H1 (cell line): ENCODE measurements at regions not wholly inside any gene's neighbourhood (a gene's known extent, or its start where the extent isn't known, plus 50 kb on each side); places are given as distances from the start of the nearest gene placed in this dataset.

Experiments
- CTCF ChIA-PET: fragments of 300-600 bp; sonication (Branson Sonifier 250); formaldehyde crosslinking; loops from one replicate; lab custom pipeline; 2021; ENCODE audit not compliant: partially characterized antibody; lab: Charles Lee
- POLR2A ChIA-PET: fragments of 300-600 bp; sonication (Branson Sonifier 250); formaldehyde crosslinking; loops from one replicate; lab custom pipeline; 2021; ENCODE audit warnings: inconsistent platforms; ENCODE audit not compliant: partially characterized antibody; lab: Charles Lee
- DNase-seq, 2 experiments: peaks; one replicate each; pipeline versions ENCODE4 v3.0.0 to v3.0.0-alpha.2; 2010 to 2022; ENCODE audit warnings: low spot score in 2 of 2, low read depth in 1 of 2, mixed read lengths in 1 of 2
- FAIRE-seq: peaks from 2 replicates; lab custom pipeline; 2011; peaks lifted over from hg19 to GRCh38; lab: Jason Lieb, UNC
- H2AFZ ChIP-seq: 2 replicates; pipeline ENCODE4 v1.8.1; 2012; ENCODE audit warnings: low read length, inconsistent platforms
- H2AK5ac ChIP-seq: 2 replicates; pipeline ENCODE4 v1.6.1; 2013; ENCODE audit warnings: low read depth, low read length
- H2BK120ac ChIP-seq: replicated peaks from 2 replicates; pipeline ENCODE3; 2013; ENCODE audit warnings: low read depth, low read length, inconsistent platforms
- H2BK12ac ChIP-seq: 2 replicates; pipeline ENCODE4 v1.6.1; 2013; ENCODE audit warnings: low read depth, low read length
- H2BK15ac ChIP-seq: 2 replicates; pipeline ENCODE4 v1.6.1; 2013; ENCODE audit warnings: low read length
- H2BK20ac ChIP-seq: 2 replicates; pipeline ENCODE4 v1.6.1; 2013; ENCODE audit warnings: low read length
- H2BK5ac ChIP-seq: 2 replicates; pipeline ENCODE4 v1.6.1; 2013; ENCODE audit warnings: low read depth, low read length
- H3K14ac ChIP-seq: 2 replicates; pipeline ENCODE4 v1.6.1; 2013; ENCODE audit warnings: inconsistent platforms; ENCODE audit not compliant: insufficient read length
- H3K18ac ChIP-seq: 2 replicates; pipeline ENCODE4 v1.6.1; 2013; ENCODE audit warnings: low read length; ENCODE audit errors: extremely low read depth
- H3K23ac ChIP-seq: 2 replicates; pipeline ENCODE4 v1.6.1; 2013; ENCODE audit warnings: inconsistent platforms; ENCODE audit not compliant: insufficient read length
- H3K23me2 ChIP-seq: 2 replicates; pipeline ENCODE4 v1.6.1; 2013; ENCODE audit warnings: low read depth, low read length
- H3K27ac ChIP-seq: 2 replicates; pipeline ENCODE4 v1.6.1; 2011; ENCODE audit warnings: low read depth, low read length, inconsistent platforms
- H3K27me3 ChIP-seq, 4 experiments: replicated peaks in 1 of 4; 1 replicate in 1 of 4; 2 replicates in 3 of 4; pipeline versions ENCODE4 v1.6.1 to v1.8.1; 2011 to 2013; ENCODE audit warnings: low read length in 3 of 4, mild to moderate bottlenecking in 3 of 4, inconsistent platforms in 2 of 4, mixed read lengths in 2 of 4, moderate library complexity in 1 of 4; ENCODE audit not compliant: control insufficient read depth in 3 of 4, insufficient read depth in 3 of 4; ENCODE audit errors: extremely low read depth in 1 of 4
- H3K36me3 ChIP-seq, 4 experiments: 2 replicates each; pipeline versions ENCODE4 v1.6.1 to v1.8.1; 2011 to 2013; ENCODE audit warnings: mild to moderate bottlenecking in 4 of 4, low read length in 3 of 4, moderate library complexity in 2 of 4, control low read depth in 1 of 4, inconsistent platforms in 1 of 4; ENCODE audit not compliant: insufficient read depth in 4 of 4, control insufficient read depth in 2 of 4
- H3K4ac ChIP-seq: replicated peaks from 2 replicates; pipeline ENCODE3; 2013; ENCODE audit warnings: low read length, low read depth, mixed read lengths, inconsistent platforms; ENCODE audit not compliant: insufficient read length
- H3K4me1 ChIP-seq, 4 experiments: replicated peaks in 1 of 4; 1 replicate in 1 of 4; 2 replicates in 3 of 4; pipeline versions ENCODE4 v1.6.1 to v1.8.1; 2011 to 2013; ENCODE audit warnings: low read length in 3 of 4, inconsistent platforms in 2 of 4, mixed read lengths in 1 of 4; ENCODE audit not compliant: insufficient read depth in 4 of 4, control insufficient read depth in 3 of 4
- H3K4me2 ChIP-seq, 2 experiments: 2 replicates each; pipeline versions ENCODE4 v1.6.1 to v1.8.1; 2011 to 2013; ENCODE audit warnings: low read depth in 2 of 2, low read length in 2 of 2, control low read depth in 1 of 2, inconsistent platforms in 1 of 2, mild to moderate bottlenecking in 1 of 2; ENCODE audit not compliant: insufficient read depth in 1 of 2
- H3K4me3 ChIP-seq, 4 experiments: fragments of 200-600, 300-600 bp in 1 of 4; sonication (generic), shearing (Covaris generic), sonication (Bioruptor Twin) in 1 of 4; 2 replicates each; pipeline versions ENCODE4 v1.5.1 to v1.8.1; 2011 to 2016; ENCODE audit warnings: low read length in 4 of 4, low read depth in 3 of 4, control low read depth in 2 of 4, inconsistent platforms in 2 of 4, mild to moderate bottlenecking in 2 of 4, mixed read lengths in 1 of 4, moderate library complexity in 1 of 4; ENCODE audit not compliant: insufficient read depth in 2 of 4; ENCODE audit errors: extremely low read depth in 1 of 4
- H3K56ac ChIP-seq: replicated peaks from 2 replicates; pipeline ENCODE3; 2013; ENCODE audit warnings: low read depth, mild to moderate bottlenecking, mixed read lengths, low read length, inconsistent platforms; ENCODE audit not compliant: insufficient read length
- H3K79me1 ChIP-seq: 2 replicates; pipeline ENCODE4 v1.6.1; 2013; ENCODE audit warnings: low read depth, low read length, control low read depth
- H3K79me2 ChIP-seq, 2 experiments: 2 replicates each; pipeline versions ENCODE4 v1.6.1 to v1.8.1; 2012 to 2013; ENCODE audit warnings: low read length in 2 of 2, mild to moderate bottlenecking in 2 of 2, inconsistent platforms in 1 of 2; ENCODE audit not compliant: insufficient read depth in 2 of 2, control insufficient read depth in 1 of 2
- H3K9ac ChIP-seq, 4 experiments: replicated peaks in 1 of 4; 1 replicate in 1 of 4; 2 replicates in 3 of 4; pipeline versions ENCODE4 v1.6.1 to v1.8.1; 2011 to 2013; ENCODE audit warnings: low read depth in 3 of 4, low read length in 3 of 4, control low read depth in 2 of 4, mild to moderate bottlenecking in 2 of 4, moderate library complexity in 2 of 4, inconsistent platforms in 1 of 4; ENCODE audit errors: extremely low read depth in 1 of 4
- H3K9me3 ChIP-seq, 2 experiments: 2 replicates each; pipeline versions ENCODE4 v1.6.1 to v1.8.1; 2012 to 2013; ENCODE audit warnings: mild to moderate bottlenecking in 2 of 2, moderate library complexity in 2 of 2, control low read depth in 1 of 2, inconsistent platforms in 1 of 2, low read depth in 1 of 2, low read length in 1 of 2, mixed read lengths in 1 of 2; ENCODE audit not compliant: insufficient read depth in 2 of 2
- H4K20me1 ChIP-seq, 2 experiments: replicated peaks in 1 of 2; 2 replicates each; pipeline versions ENCODE3 to v1.8.1; 2011 to 2013; ENCODE audit warnings: inconsistent platforms in 2 of 2, low read length in 2 of 2, mild to moderate bottlenecking in 1 of 2; ENCODE audit not compliant: insufficient read depth in 2 of 2, control insufficient read depth in 1 of 2
- H4K5ac ChIP-seq: 2 replicates; pipeline ENCODE4 v1.6.1; 2013; ENCODE audit warnings: low read length, low read depth, mixed read lengths, inconsistent platforms; ENCODE audit not compliant: insufficient read length
- H4K8ac ChIP-seq: 2 replicates; pipeline ENCODE4 v1.8.0; 2013; ENCODE audit warnings: mild to moderate bottlenecking, moderate library complexity, low read length, inconsistent platforms; ENCODE audit not compliant: insufficient read depth; ENCODE audit errors: extremely low read depth
- H4K91ac ChIP-seq: replicated peaks from 2 replicates; pipeline ENCODE3; 2013; ENCODE audit warnings: low read length, mixed read lengths, inconsistent platforms; ENCODE audit not compliant: insufficient read length
- BRCA1 ChIP-seq: IDR thresholded peaks from 2 replicates; pipeline ENCODE4 v1.6.1; 2012; ENCODE audit warnings: low read depth, low read length, improper control_type of control experiment
- CHD1 ChIP-seq: IDR thresholded peaks from 2 replicates; pipeline ENCODE4 v1.6.1; 2012; ENCODE audit warnings: low read depth, low read length, improper control_type of control experiment
- JUND ChIP-seq: IDR thresholded peaks from 2 replicates; pipeline ENCODE4 v1.6.1; 2011; ENCODE audit warnings: mild to moderate bottlenecking, improper control_type of control experiment, low read length
- NANOG ChIP-seq: IDR thresholded peaks from 2 replicates; pipeline ENCODE4 v1.6.1; 2011; ENCODE audit warnings: low read length, low read depth, mild to moderate bottlenecking, inconsistent platforms; ENCODE audit not compliant: insufficient read depth, poor library complexity, severe bottlenecking
- RNF2 ChIP-seq: fragments of 200-900, 300-1000 bp; sonication (generic); IDR thresholded peaks from 2 replicates; pipeline ENCODE4 v1.7.1; 2016; ENCODE audit warnings: borderline replicate concordance, low read depth, mild to moderate bottlenecking, antibody characterized with exemption, low read length; ENCODE audit not compliant: poor library complexity, severe bottlenecking; ENCODE audit errors: missing control alignments
- SP1 ChIP-seq: IDR thresholded peaks from 2 replicates; pipeline ENCODE4 v1.6.1; 2011; ENCODE audit warnings: low read depth, low read length
- TCF12 ChIP-seq: IDR thresholded peaks from 2 replicates; pipeline ENCODE4 v1.6.1; 2011; ENCODE audit warnings: low read depth, mild to moderate bottlenecking, low read length
- USF2 ChIP-seq: IDR thresholded peaks from 2 replicates; pipeline ENCODE4 v1.6.1; 2011; ENCODE audit warnings: low read length, improper control_type of control experiment
- YY1 ChIP-seq: IDR thresholded peaks from 2 replicates; pipeline ENCODE4 v1.6.1; 2011; ENCODE audit warnings: low read depth, mild to moderate bottlenecking, low read length
- WGBS, 2 experiments: shearing (Covaris generic) in 1 of 2; methylation state at CpG; one replicate each; pipeline versions ENCODE4 v1.1.6 to v1.1.7; 2013 to 2015; ENCODE audit warnings: low lambda C conversion rate in 2 of 2, mixed read lengths in 2 of 2, inconsistent platforms in 1 of 2, low coverage in 1 of 2, missing lambda C conversion rate in 1 of 2; ENCODE audit not compliant: insufficient replicate concordance in 2 of 2, insufficient coverage in 1 of 2, insufficient read length in 1 of 2; ENCODE audit errors: extremely low coverage in 1 of 2, missing lambda C conversion rate in 1 of 2; 5-methylcytosine and 5-hydroxymethylcytosine counted together

GRCh38 chr7:32243687-32244290 is 173.6 kb upstream of the PDE1C start:
- Histone ChIP-seq H3K14ac (no peak overlapping the region), H2AFZ (no peak overlapping the region), H3K4me2 (no peak overlapping the region), H3K4me1 (peaks cover 0 to 3% (median 0%) of the 10 kb centered on the region in 4 experiments; a peak in 1 of 7 replicates), H3K9me3 (no peaks in the 10 kb centered on the region), H4K5ac (no peak overlapping the region), H3K18ac (no peak overlapping the region), H3K4me3 (no peak overlapping the region), H3K36me3 (no peaks in the 10 kb centered on the region), H3K4ac (no peak overlapping the region), H3K79me1 (no peaks in the 10 kb centered on the region), H2BK15ac (no peak overlapping the region), H4K20me1 (no peaks in the 10 kb centered on the region), H4K8ac (no peak overlapping the region), H3K27ac (no peak overlapping the region), H4K91ac (no peak overlapping the region), H3K23ac (no peak overlapping the region), H2AK5ac (no peak overlapping the region), H2BK12ac (no peak overlapping the region), H2BK20ac (no peak overlapping the region), H3K27me3 (no peaks in the 10 kb centered on the region), H2BK120ac (no peak overlapping the region), H3K23me2 (no peaks in the 10 kb centered on the region), H2BK5ac (no peak overlapping the region), H3K56ac (no peak overlapping the region), H3K79me2 (no peaks in the 10 kb centered on the region), H3K9ac (no peak overlapping the region)
- DNase-seq: peak in 1 of 2 experiments; percentile 13
- 94% methylated on average over 3 of the region's 3 CpGs; no CpG with 5 or more reads in 1 of the 2 experiments for WGBS, 2 experiments
- TF ChIP-seq NANOG: no peak
- TF ChIP-seq YY1: no peak
- no peak for TF ChIP-seq JUND
- TF ChIP-seq BRCA1: no peak
- no peak for TF ChIP-seq USF2
- TF ChIP-seq SP1: no peak
- TF ChIP-seq CHD1: no peak
- no peak for TF ChIP-seq RNF2
- TF ChIP-seq TCF12: no peak
- CTCF ChIA-PET: interaction anchor here (1.0 to 1.9 kb wide), 3 partner anchors 15 to 235 kb away, joined by 3 to 5 read pairs (median 3); no protein-coding TSS in a partner anchor
- FAIRE-seq: no peak
- POLR2A ChIA-PET: no interaction called here
